ENCODE measurements at regions not wholly inside any gene's neighbourhood (a gene's known extent, or its start where the extent isn't known, plus 50 kb on each side); places are given as distances from the start of the nearest gene placed in this dataset.

DNA sequence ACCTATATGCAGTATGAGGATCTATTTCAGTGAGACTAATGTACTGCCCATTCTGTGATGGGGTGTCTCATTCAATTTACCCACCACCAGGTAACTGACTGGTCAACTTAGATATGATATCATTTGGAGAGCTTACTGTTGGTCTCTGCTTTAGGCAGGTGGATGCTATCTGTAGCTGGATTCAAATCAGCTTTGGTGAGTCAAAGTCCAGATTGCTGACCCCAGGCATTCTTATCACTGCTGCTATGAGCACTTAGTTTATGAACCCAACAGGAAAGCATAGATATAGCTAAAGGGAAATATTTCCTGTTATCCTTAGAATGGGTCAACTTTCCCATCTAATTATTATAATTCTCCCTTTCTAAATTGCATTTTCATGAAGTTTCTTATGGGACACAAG, 1295.2 kb upstream of the SPRY2 start:
- intact Hi-C loops (cut with DNase I): no loop called here
- Histone ChIP-seq H3K27me3 (ENCODE audit: insufficient read depth in 3 of 3, low read length in 2 of 3) (no peaks in the 10 kb centered on the region), H3K9me3 (no peaks in the 10 kb centered on the region), H3K4me3 (no peak overlapping the region), H3K36me3 (ENCODE audit: insufficient read depth in 1 of 2, low read depth in 1 of 2) (no peaks in the 10 kb centered on the region), H3K4me1 (no peaks in the 10 kb centered on the region), H3K27ac (no peak overlapping the region)
- TF ChIP-seq, protein P1, sequence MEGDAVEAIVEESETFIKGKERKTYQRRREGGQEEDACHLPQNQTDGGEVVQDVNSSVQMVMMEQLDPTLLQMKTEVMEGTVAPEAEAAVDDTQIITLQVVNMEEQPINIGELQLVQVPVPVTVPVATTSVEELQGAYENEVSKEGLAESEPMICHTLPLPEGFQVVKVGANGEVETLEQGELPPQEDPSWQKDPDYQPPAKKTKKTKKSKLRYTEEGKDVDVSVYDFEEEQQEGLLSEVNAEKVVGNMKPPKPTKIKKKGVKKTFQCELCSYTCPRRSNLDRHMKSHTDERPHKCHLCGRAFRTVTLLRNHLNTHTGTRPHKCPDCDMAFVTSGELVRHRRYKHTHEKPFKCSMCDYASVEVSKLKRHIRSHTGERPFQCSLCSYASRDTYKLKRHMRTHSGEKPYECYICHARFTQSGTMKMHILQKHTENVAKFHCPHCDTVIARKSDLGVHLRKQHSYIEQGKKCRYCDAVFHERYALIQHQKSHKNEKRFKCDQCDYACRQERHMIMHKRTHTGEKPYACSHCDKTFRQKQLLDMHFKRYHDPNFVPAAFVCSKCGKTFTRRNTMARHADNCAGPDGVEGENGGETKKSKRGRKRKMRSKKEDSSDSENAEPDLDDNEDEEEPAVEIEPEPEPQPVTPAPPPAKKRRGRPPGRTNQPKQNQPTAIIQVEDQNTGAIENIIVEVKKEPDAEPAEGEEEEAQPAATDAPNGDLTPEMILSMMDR (IDR thresholded peaks at IDR 0.05): no peak
- DNase-seq: no peak
- ATAC-seq: no peak

DNA sequence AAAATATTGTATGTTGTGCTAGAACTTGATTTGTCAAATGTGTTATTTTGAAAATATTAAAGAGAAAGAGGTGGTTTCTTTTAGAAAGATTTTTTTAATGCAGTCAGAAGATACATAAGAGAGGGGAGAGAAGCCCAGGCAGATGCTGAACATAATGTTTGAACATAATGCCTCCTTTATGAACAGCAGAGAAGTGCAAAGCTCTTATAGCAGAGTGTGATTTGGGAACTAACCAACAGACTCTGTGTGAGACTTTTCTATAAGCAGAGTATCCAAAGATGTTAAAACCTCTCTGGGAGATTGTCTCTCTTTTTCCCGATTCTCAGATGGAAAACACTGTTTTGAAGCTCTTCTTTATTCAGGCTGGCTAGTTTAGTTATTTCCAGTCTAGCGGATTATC, 1274.1 kb upstream of the SPRY2 start:
- no peak for ATAC-seq
- 83 to 86% (median 85%) methylated on average over 2 of the region's 2 CpGs for WGBS, 3 donors
- TF ChIP-seq, protein P1 (IDR thresholded peaks at IDR 0.05): no peak

DNA sequence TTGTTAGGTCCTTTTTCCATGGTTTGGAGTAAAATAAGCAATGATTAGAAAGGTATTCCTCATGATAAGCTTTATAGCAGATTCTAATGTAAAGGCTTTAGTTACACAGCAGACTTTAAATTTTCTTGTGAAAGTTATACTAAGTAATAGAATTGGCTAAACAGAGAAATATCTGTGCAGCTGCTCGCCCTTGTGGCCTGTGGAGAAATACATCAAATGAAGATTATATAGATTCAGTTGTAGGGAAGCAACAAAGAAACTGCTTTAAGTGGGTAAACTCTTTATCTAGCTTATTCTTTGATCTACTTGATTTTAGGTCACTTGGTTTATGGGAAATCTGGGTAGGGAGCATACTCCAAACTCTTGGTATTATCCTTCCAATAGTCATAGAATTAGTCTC, 1269.7 kb upstream of the SPRY2 start:
- 45 to 59% (median 59%) methylated on average over 1 of the region's 1 CpG for WGBS, 3 donors
- H3K36me3 ChIP-seq (ENCODE audit: insufficient read depth in 1 of 2, low read depth in 1 of 2): no peaks in the 10 kb centered on the region
- TF ChIP-seq, protein P1 (IDR thresholded peaks at IDR 0.05): no peak
- no peaks in the 10 kb centered on the region for H3K27me3 ChIP-seq (ENCODE audit: insufficient read depth in 3 of 3, low read length in 2 of 3)
- H3K4me3 ChIP-seq: no peak overlapping the region
- H3K9me3 ChIP-seq: no peaks in the 10 kb centered on the region
- DNase-seq (no peak), ATAC-seq (no peak)
- intact Hi-C loops (cut with DNase I): no loop called here
- H3K27ac ChIP-seq: no peak overlapping the region
- no peaks in the 10 kb centered on the region for H3K4me1 ChIP-seq

More for the DNA sequence above, 1274.1 kb upstream of the SPRY2 start:
- no peaks in the 10 kb centered on the region for H3K27me3 ChIP-seq (ENCODE audit: insufficient read depth in 3 of 3, low read length in 2 of 3)
- no peaks in the 10 kb centered on the region for H3K36me3 ChIP-seq (ENCODE audit: insufficient read depth in 1 of 2, low read depth in 1 of 2)
- no peak overlapping the region for H3K4me3 ChIP-seq
- DNase-seq: no peak
- intact Hi-C loops (cut with DNase I): no loop called here
- H3K27ac ChIP-seq: no peak overlapping the region
- H3K4me1 ChIP-seq: no peaks in the 10 kb centered on the region
- no peaks in the 10 kb centered on the region for H3K9me3 ChIP-seq

DNA sequence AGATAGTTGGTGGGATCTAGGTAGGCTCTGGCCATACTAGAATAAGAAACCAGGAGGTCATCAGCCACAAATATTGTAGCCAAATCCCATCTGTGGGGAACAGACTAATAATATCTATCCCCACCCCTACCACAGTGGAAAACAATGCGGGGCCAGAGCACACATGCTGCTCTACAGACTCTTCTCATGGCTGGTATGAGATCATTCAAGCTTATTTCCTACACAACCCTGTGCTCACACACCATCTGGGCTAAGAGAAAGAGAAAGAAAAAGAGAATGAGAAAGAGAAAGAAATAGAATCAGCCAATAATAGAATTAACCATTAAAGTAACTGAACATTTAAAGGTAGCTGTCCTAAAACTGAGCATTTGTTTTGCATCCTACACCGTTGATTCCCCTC, 1268.4 kb upstream of the SPRY2 start:
- no peaks in the 10 kb centered on the region for H3K9me3 ChIP-seq
- no peaks in the 10 kb centered on the region for H3K36me3 ChIP-seq (ENCODE audit: insufficient read depth in 1 of 2, low read depth in 1 of 2)
- H3K4me1 ChIP-seq: no peaks in the 10 kb centered on the region
- H3K27me3 ChIP-seq (ENCODE audit: insufficient read depth in 3 of 3, low read length in 2 of 3): no peaks in the 10 kb centered on the region
- intact Hi-C loops (cut with DNase I): no loop called here
- DNase-seq (no peak), ATAC-seq (no peak)
- TF ChIP-seq, protein P1 (IDR thresholded peaks at IDR 0.05): no peak
- no peak overlapping the region for H3K27ac ChIP-seq
- H3K4me3 ChIP-seq: no peak overlapping the region
- WGBS, 3 donors: 85 to 93% (median 89%) methylated on average over 2 of the region's 2 CpGs

DNA sequence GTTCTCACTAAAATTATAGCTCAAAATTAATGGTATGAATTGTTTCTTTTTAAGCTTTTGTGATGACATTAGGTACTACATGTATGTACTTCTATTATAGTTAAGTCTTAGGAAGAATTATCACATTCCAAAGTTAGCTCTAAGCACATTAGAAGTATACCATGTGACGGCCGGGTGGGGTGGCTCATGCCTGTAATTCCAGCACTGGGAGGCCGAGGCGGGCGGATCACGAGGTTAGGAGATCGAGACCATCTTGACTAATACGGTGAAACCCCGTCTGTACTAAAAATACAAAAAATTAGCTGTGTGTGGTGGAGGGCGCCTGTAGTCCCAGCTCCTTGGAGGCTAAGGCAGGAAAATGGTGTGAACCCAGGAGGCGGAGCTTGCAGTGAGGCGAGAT, 1265.1 kb upstream of the SPRY2 start:
- no peaks in the 10 kb centered on the region for H3K4me1 ChIP-seq
- H3K27me3 ChIP-seq (ENCODE audit: insufficient read depth in 3 of 3, low read length in 2 of 3): no peaks in the 10 kb centered on the region
- intact Hi-C loops (cut with DNase I): no loop called here
- TF ChIP-seq, protein P1 (IDR thresholded peaks at IDR 0.05): no peak
- no peak overlapping the region for H3K27ac ChIP-seq
- H3K36me3 ChIP-seq (ENCODE audit: insufficient read depth in 1 of 2, low read depth in 1 of 2): no peaks in the 10 kb centered on the region
- no peak for ATAC-seq
- no peaks in the 10 kb centered on the region for H3K9me3 ChIP-seq
- no peak for DNase-seq
- no peak overlapping the region for H3K4me3 ChIP-seq
- WGBS, 3 donors: 91 to 92% (median 92%) methylated on average over 12 of the region's 12 CpGs
